H9 (cell line): ENCODE measurements at regions not wholly inside any gene's neighbourhood (a gene's known extent, or its start where the extent isn't known, plus 50 kb on each side); places are given as distances from the start of the nearest gene placed in this dataset.

Source experiments
- DNase-seq: peaks from one replicate; pipeline ENCODE4 v3.0.0-alpha.2; 2017
- H2AFZ ChIP-seq: one replicate; pipeline ENCODE4 v1.6.1; 2013; ENCODE audit warnings: mild to moderate bottlenecking, low read length, control low read depth, moderate library complexity
- H2AK5ac ChIP-seq: 2 replicates; pipeline ENCODE4 v1.6.1; 2013; ENCODE audit warnings: low read length, control low read depth, mixed read lengths; ENCODE audit not compliant: insufficient read length
- H2BK120ac ChIP-seq: one replicate; pipeline ENCODE4 v1.6.1; 2013; ENCODE audit warnings: low read depth, mild to moderate bottlenecking, low read length, control low read depth, inconsistent platforms; ENCODE audit not compliant: poor library complexity, severe bottlenecking
- H2BK12ac ChIP-seq: 2 replicates; pipeline ENCODE4 v1.6.1; 2013; ENCODE audit warnings: low read length, control low read depth, mixed read lengths, low read depth; ENCODE audit not compliant: insufficient read length
- H2BK15ac ChIP-seq: 2 replicates; pipeline ENCODE4 v1.6.1; 2013; ENCODE audit warnings: low read depth, low read length, control low read depth
- H2BK20ac ChIP-seq: one replicate; pipeline ENCODE4 v1.6.1; 2013; ENCODE audit warnings: low read depth, mild to moderate bottlenecking, low read length, control low read depth, inconsistent platforms; ENCODE audit not compliant: poor library complexity, severe bottlenecking
- H2BK5ac ChIP-seq: 2 replicates; pipeline ENCODE4 v1.6.1; 2013; ENCODE audit warnings: low read length, control low read depth, mixed read lengths; ENCODE audit not compliant: insufficient read length
- H3K14ac ChIP-seq: 2 replicates; pipeline ENCODE4 v1.6.1; 2013; ENCODE audit warnings: low read length, control low read depth; ENCODE audit not compliant: insufficient read depth
- H3K18ac ChIP-seq: 2 replicates; pipeline ENCODE4 v1.6.1; 2013; ENCODE audit warnings: low read depth, mild to moderate bottlenecking, mixed read lengths, low read length, control low read depth; ENCODE audit not compliant: insufficient read length
- H3K23ac ChIP-seq: 2 replicates; pipeline ENCODE4 v1.6.1; 2013; ENCODE audit warnings: low read length, control low read depth, mixed read lengths, low read depth; ENCODE audit not compliant: insufficient read length
- H3K23me2 ChIP-seq: 2 replicates; pipeline ENCODE4 v1.6.1; 2013; ENCODE audit warnings: low read depth, mild to moderate bottlenecking, mixed read lengths, low read length, control low read depth; ENCODE audit not compliant: insufficient read length, poor library complexity, severe bottlenecking
- H3K27ac ChIP-seq: 2 replicates; pipeline ENCODE4 v1.5.1; 2013; ENCODE audit warnings: low read length, control low read depth, mixed read lengths, low read depth; ENCODE audit not compliant: insufficient read length
- H3K27me3 ChIP-seq: 2 replicates; pipeline ENCODE4 v1.6.1; 2013; ENCODE audit warnings: low read length, control low read depth, inconsistent platforms; ENCODE audit not compliant: insufficient read depth
- H3K4ac ChIP-seq: 2 replicates; pipeline ENCODE4 v1.6.1; 2013; ENCODE audit warnings: low read depth, mild to moderate bottlenecking, control low read depth, inconsistent platforms, low read length, moderate library complexity
- H3K4me1 ChIP-seq: 2 replicates; pipeline ENCODE4 v1.6.1; 2013; ENCODE audit warnings: low read length, control low read depth, inconsistent platforms; ENCODE audit not compliant: insufficient read depth
- H3K4me2 ChIP-seq: 2 replicates; pipeline ENCODE4 v1.6.1; 2013; ENCODE audit warnings: low read length, control low read depth, mixed read lengths; ENCODE audit not compliant: insufficient read length, insufficient read depth
- H3K56ac ChIP-seq: 2 replicates; pipeline ENCODE4 v1.6.1; 2013; ENCODE audit warnings: low read depth, mild to moderate bottlenecking, mixed read lengths, low read length, control low read depth; ENCODE audit not compliant: insufficient read length
- H3K79me1 ChIP-seq: 2 replicates; pipeline ENCODE4 v1.6.1; 2013; ENCODE audit warnings: low read depth, mild to moderate bottlenecking, moderate library complexity, low read length, control low read depth, inconsistent platforms; ENCODE audit not compliant: insufficient read depth, poor library complexity, severe bottlenecking
- H3K79me2 ChIP-seq: 2 replicates; pipeline ENCODE4 v1.6.1; 2013; ENCODE audit warnings: low read length, control low read depth, inconsistent platforms; ENCODE audit not compliant: insufficient read depth
- H3K9ac ChIP-seq: 2 replicates; pipeline ENCODE4 v1.6.1; 2013; ENCODE audit warnings: low read length, control low read depth, mixed read lengths; ENCODE audit not compliant: insufficient read length; ENCODE audit errors: extremely low read depth
- H3K9me3 ChIP-seq: one replicate; pipeline ENCODE4 v1.6.1; 2013; ENCODE audit warnings: low read depth, low read length, inconsistent platforms; ENCODE audit not compliant: control insufficient read depth
- H3T11ph ChIP-seq: one replicate; pipeline ENCODE4 v1.6.1; 2013; ENCODE audit warnings: mild to moderate bottlenecking, low read length, control low read depth, inconsistent platforms
- H4K20me1 ChIP-seq: one replicate; pipeline ENCODE4 v1.6.1; 2013; ENCODE audit not compliant: control insufficient read depth, insufficient read length, insufficient read depth
- H4K5ac ChIP-seq: 2 replicates; pipeline ENCODE4 v1.6.1; 2013; ENCODE audit warnings: low read depth, mild to moderate bottlenecking, mixed read lengths, low read length, control low read depth; ENCODE audit not compliant: insufficient read length
- H4K8ac ChIP-seq: replicated peaks from 2 replicates; pipeline ENCODE4 v1.6.1; 2013; ENCODE audit warnings: low read length, control low read depth, mixed read lengths, low read depth; ENCODE audit not compliant: insufficient read length
- H4K91ac ChIP-seq: 2 replicates; pipeline ENCODE4 v1.6.1; 2013; ENCODE audit warnings: low read depth, mild to moderate bottlenecking, moderate library complexity, mixed read lengths, low read length, control low read depth; ENCODE audit not compliant: insufficient read length
- H3K27ac Mint-ChIP-seq, 3 experiments: 2 replicates in 2 of 3; 3 replicates in 1 of 3; pipeline ENCODE4 v1.8.0; 2020 to 2021; ENCODE audit warnings: mixed read lengths in 3 of 3, mild to moderate bottlenecking in 1 of 3, moderate library complexity in 1 of 3
- H3K27me3 Mint-ChIP-seq: 2 replicates; pipeline ENCODE4 v1.8.0; 2021; ENCODE audit warnings: low read depth, mild to moderate bottlenecking, moderate library complexity, mixed read lengths
- H3K36me3 Mint-ChIP-seq, 3 experiments: 2 replicates in 2 of 3; 3 replicates in 1 of 3; pipeline ENCODE4 v1.8.0; 2020 to 2021; ENCODE audit warnings: low read depth in 3 of 3, mixed read lengths in 3 of 3; ENCODE audit not compliant: insufficient read depth in 1 of 3
- H3K4me1 Mint-ChIP-seq, 2 experiments: 2 replicates each; pipeline ENCODE4 v1.8.0; 2020; ENCODE audit warnings: mixed read lengths in 2 of 2
- H3K4me3 Mint-ChIP-seq, 2 experiments: 2 replicates in 1 of 2; 3 replicates in 1 of 2; pipeline ENCODE4 v1.8.0; 2020 to 2021; ENCODE audit warnings: mild to moderate bottlenecking in 2 of 2, mixed read lengths in 2 of 2, moderate library complexity in 1 of 2
- H3K9me3 Mint-ChIP-seq, 2 experiments: 2 replicates in 1 of 2; 3 replicates in 1 of 2; pipeline ENCODE4 v1.8.0; 2020; ENCODE audit warnings: mild to moderate bottlenecking in 2 of 2, mixed read lengths in 2 of 2, moderate library complexity in 1 of 2
- WGBS: extraction: QIAGEN DNeasy Blood & Tissue Kit; methylation state at CpG from one replicate; pipeline ENCODE4 v1.1.7; 2013; ENCODE audit warnings: missing lambda C conversion rate, low lambda C conversion rate, mixed read lengths; ENCODE audit not compliant: insufficient read length; ENCODE audit errors: extremely low coverage; 5-methylcytosine and 5-hydroxymethylcytosine counted together
- TF ChIP-seq, protein P1 (sequence below): fragments of 200-600 bp; sonication (generic); conservative IDR thresholded peaks from 3 replicates; pipeline ENCODE4 v1.8.0; 2021; ENCODE audit warnings: antibody characterized with exemption, mild to moderate bottlenecking

GRCh38 chr3:137554242-137554641 lies 209.9 kb upstream of the SOX14 start:
- Histone ChIP-seq H3K79me1 (no peaks in the 10 kb centered on the region), H3K79me2 (no peaks in the 10 kb centered on the region), H3K4ac (no peak overlapping the region), H2BK12ac (no peak overlapping the region), H3T11ph (no peak overlapping the region), H3K23me2 (no peaks in the 10 kb centered on the region), H3K9me3 (no peaks in the 10 kb centered on the region), H2BK5ac (no peak overlapping the region), H3K4me1 (no peaks in the 10 kb centered on the region), H4K5ac (no peak overlapping the region), H2BK120ac (no peak overlapping the region), H3K18ac (no peak overlapping the region), H3K9ac (no peak overlapping the region), H2AFZ (no peak overlapping the region), H2AK5ac (no peak overlapping the region), H3K4me2 (no peak overlapping the region), H4K91ac (no peak overlapping the region), H3K14ac (no peak overlapping the region), H3K56ac (no peak overlapping the region), H4K20me1 (no peaks in the 10 kb centered on the region), H3K27ac (no peak overlapping the region), H2BK20ac (no peak overlapping the region), H3K27me3 (no peaks in the 10 kb centered on the region), H2BK15ac (no peak overlapping the region), H3K23ac (no peak overlapping the region), H4K8ac (no peak overlapping the region)
- H3K36me3 Mint-ChIP-seq: no peaks in the 10 kb centered on the region
- H3K4me3 Mint-ChIP-seq: no peak overlapping the region
- 0 out of 5 replicates have a peak, but pooled peaks cover 0 to 3% of the 10 kb centered on the region in 2 experiments for H3K9me3 Mint-ChIP-seq
- H3K27me3 Mint-ChIP-seq: peaks cover 3% of the 10 kb centered on the region
- TF ChIP-seq, protein P1, sequence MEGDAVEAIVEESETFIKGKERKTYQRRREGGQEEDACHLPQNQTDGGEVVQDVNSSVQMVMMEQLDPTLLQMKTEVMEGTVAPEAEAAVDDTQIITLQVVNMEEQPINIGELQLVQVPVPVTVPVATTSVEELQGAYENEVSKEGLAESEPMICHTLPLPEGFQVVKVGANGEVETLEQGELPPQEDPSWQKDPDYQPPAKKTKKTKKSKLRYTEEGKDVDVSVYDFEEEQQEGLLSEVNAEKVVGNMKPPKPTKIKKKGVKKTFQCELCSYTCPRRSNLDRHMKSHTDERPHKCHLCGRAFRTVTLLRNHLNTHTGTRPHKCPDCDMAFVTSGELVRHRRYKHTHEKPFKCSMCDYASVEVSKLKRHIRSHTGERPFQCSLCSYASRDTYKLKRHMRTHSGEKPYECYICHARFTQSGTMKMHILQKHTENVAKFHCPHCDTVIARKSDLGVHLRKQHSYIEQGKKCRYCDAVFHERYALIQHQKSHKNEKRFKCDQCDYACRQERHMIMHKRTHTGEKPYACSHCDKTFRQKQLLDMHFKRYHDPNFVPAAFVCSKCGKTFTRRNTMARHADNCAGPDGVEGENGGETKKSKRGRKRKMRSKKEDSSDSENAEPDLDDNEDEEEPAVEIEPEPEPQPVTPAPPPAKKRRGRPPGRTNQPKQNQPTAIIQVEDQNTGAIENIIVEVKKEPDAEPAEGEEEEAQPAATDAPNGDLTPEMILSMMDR: no peak
- WGBS: no CpG with 5 or more reads among the region's 2 CpGs
- H3K4me1 Mint-ChIP-seq: peaks cover 0 to 3% of the 10 kb centered on the region in 2 experiments; a peak in 1 of 4 replicates
- no peak overlapping the region for H3K27ac Mint-ChIP-seq
- DNase-seq: no peak
